SU-DHL-6 (cell line): ENCODE measurements at regions not wholly inside any gene's neighbourhood (a gene's known extent, or its start where the extent isn't known, plus 50 kb on each side); places are given as distances from the start of the nearest gene placed in this dataset.

Experiments
- EZH2phosphoT487 ChIP-seq: fragments of 200-600 bp; sonication (generic), shearing (Covaris generic); conservative IDR thresholded peaks from 2 replicates; pipeline ENCODE4 v1.6.1; 2018; ENCODE audit warnings: mild to moderate bottlenecking, antibody characterized with exemption, low read length, moderate library complexity, mixed read lengths
- TF ChIP-seq, protein P1 (sequence below): fragments of 200-600 bp; sonication (generic); IDR thresholded peaks from one replicate; pipeline ENCODE4 v1.5.1; 2017; ENCODE audit warnings: antibody characterized with exemption, mild to moderate bottlenecking, low read length, moderate library complexity; ENCODE audit not compliant: insufficient read depth, poor library complexity, severe bottlenecking

DNA sequence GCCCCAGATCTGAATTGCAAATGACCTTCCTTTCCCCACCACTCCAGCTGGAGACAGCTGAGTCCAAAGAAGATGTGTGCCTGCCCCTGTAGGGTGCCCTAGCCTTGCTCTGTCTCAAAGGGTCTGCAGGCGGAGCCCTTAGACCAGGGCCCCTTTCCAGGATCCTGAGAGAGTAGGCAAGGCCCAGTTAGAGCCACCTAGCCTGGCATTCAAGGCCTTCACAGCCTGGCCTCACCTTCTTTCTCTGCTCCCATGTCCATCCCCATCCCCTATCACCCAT lies 66.6 kb upstream of the LHX1 start:
- TF ChIP-seq, protein P1, sequence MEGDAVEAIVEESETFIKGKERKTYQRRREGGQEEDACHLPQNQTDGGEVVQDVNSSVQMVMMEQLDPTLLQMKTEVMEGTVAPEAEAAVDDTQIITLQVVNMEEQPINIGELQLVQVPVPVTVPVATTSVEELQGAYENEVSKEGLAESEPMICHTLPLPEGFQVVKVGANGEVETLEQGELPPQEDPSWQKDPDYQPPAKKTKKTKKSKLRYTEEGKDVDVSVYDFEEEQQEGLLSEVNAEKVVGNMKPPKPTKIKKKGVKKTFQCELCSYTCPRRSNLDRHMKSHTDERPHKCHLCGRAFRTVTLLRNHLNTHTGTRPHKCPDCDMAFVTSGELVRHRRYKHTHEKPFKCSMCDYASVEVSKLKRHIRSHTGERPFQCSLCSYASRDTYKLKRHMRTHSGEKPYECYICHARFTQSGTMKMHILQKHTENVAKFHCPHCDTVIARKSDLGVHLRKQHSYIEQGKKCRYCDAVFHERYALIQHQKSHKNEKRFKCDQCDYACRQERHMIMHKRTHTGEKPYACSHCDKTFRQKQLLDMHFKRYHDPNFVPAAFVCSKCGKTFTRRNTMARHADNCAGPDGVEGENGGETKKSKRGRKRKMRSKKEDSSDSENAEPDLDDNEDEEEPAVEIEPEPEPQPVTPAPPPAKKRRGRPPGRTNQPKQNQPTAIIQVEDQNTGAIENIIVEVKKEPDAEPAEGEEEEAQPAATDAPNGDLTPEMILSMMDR: no peak
- TF ChIP-seq EZH2phosphoT487: no peak
